GM18858 (cell line): ENCODE measurements at regions not wholly inside any gene's neighbourhood (a gene's known extent, or its start where the extent isn't known, plus 50 kb on each side); places are given as distances from the start of the nearest gene placed in this dataset.
"Not testable (repeated sequence)": the region's sequence is repeated elsewhere in the genome, so short reads cannot be mapped to it uniquely, and the experiment has no call there.

Experiments
- ATAC-seq: cut with Tn5 transposase; IDR thresholded peaks from one replicate; pipeline ENCODE4 v1.9.1; 2021; ENCODE audit not compliant: unreplicated experiment

- not testable (repeated sequence) for ATAC-seq
Observed at GRCh38 chr2:57276408-57276807, 770.2 kb upstream of the VRK2 start.

- ATAC-seq, result no peak
Observed at GRCh38 chr2:57278451-57278850, 768.2 kb upstream of the VRK2 start.

- ATAC-seq, result no peak
Observed at GRCh38 chr2:57291209-57291608, 755.4 kb upstream of the VRK2 start.

- ATAC-seq, result no peak
Observed at GRCh38 chr2:57296795-57297517, 749.6 kb upstream of the VRK2 start.

- ATAC-seq, result no peak
Observed at GRCh38 chr2:57313678-57314077, 732.9 kb upstream of the VRK2 start.

- no peak for ATAC-seq
Observed at GRCh38 chr2:57314682-57315081, 731.9 kb upstream of the VRK2 start.

GRCh38 chr2:57330447-57330846, 716.2 kb upstream of the VRK2 start:
- no peak for ATAC-seq

- no peak for ATAC-seq
Observed at GRCh38 chr2:57333221-57333620, 713.4 kb upstream of the VRK2 start.

GRCh38 chr2:57343391-57344006, 703.1 kb upstream of the VRK2 start:
- no peak for ATAC-seq

GRCh38 chr2:57368190-57368589, 678.4 kb upstream of the VRK2 start:
- ATAC-seq, result no peak

GRCh38 chr2:57370882-57371585, 675.6 kb upstream of the VRK2 start:
- no peak for ATAC-seq

GRCh38 chr2:57372237-57372984, 674.2 kb upstream of the VRK2 start:
- no peak for ATAC-seq

GRCh38 chr2:57373530-57373929, 673.1 kb upstream of the VRK2 start:
- no peak for ATAC-seq

GRCh38 chr2:57376985-57377384, 669.6 kb upstream of the VRK2 start:
- no peak for ATAC-seq

GRCh38 chr2:57386305-57386704, 660.3 kb upstream of the VRK2 start:
- ATAC-seq, result no peak

- ATAC-seq, result no peak
Observed at GRCh38 chr2:57396355-57397098, 650.1 kb upstream of the VRK2 start.

GRCh38 chr2:57397550-57398360, 648.9 kb upstream of the VRK2 start:
- no peak for ATAC-seq

GRCh38 chr2:57399057-57399456, 647.5 kb upstream of the VRK2 start:
- no peak for ATAC-seq

GRCh38 chr2:57402096-57402495, 644.5 kb upstream of the VRK2 start:
- ATAC-seq, result no peak

- no peak for ATAC-seq
Observed at GRCh38 chr2:57402755-57403154, 643.9 kb upstream of the VRK2 start.
